Adrenal gland (tissue), 9 donors: ENCODE measurements at regions not wholly inside any gene's neighbourhood (a gene's known extent, or its start where the extent isn't known, plus 50 kb on each side); places are given as distances from the start of the nearest gene placed in this dataset.

Experiments
- DNase-seq, 7 donors: peaks; one replicate each; pipeline ENCODE4 v3.0.0-alpha.2; 2019 to 2020
- H3K27ac ChIP-seq, 5 donors: fragments of 200-600 bp; sonication (generic) in 4 of 5; 1 replicate in 3 of 5; 2 replicates in 2 of 5; pipeline versions ENCODE4 v1.5.1 to v1.8.0; 2016 to 2020; ENCODE audit warnings: mild to moderate bottlenecking in 1 of 5
- H3K27me3 ChIP-seq: fragments of 200-600 bp; 2 replicates; pipeline ENCODE4 v1.8.0; 2021
- H3K36me3 ChIP-seq, 2 donors: fragments of 200-600 bp; replicated peaks in 1 of 2; 1 replicate in 1 of 2; 2 replicates in 1 of 2; pipeline versions ENCODE4 v1.5.1 to v1.8.0; 2018 to 2022
- H3K4me1 ChIP-seq, 2 donors: fragments of 200-600 bp; replicated peaks in 1 of 2; 1 replicate in 1 of 2; 2 replicates in 1 of 2; pipeline versions ENCODE4 v1.5.1 to v1.8.0; 2018 to 2021
- H3K4me3 ChIP-seq, 4 donors: fragments of 200-600 bp; sonication (generic) in 3 of 4; one replicate each; pipeline ENCODE4 v1.5.1; 2016 to 2018
- H3K9me3 ChIP-seq, 3 donors: fragments of 200-600 bp; sonication (generic) in 1 of 3; replicated peaks in 1 of 3; 1 replicate in 2 of 3; 2 replicates in 1 of 3; pipeline versions ENCODE4 v1.5.1 to v1.8.0; 2016 to 2021
- POLR2A ChIP-seq, 2 donors: fragments of 450-650 bp; IDR thresholded peaks; one replicate each; pipeline ENCODE4 v1.6.1; 2017; ENCODE audit warnings: antibody characterized with exemption in 2 of 2, mild to moderate bottlenecking in 2 of 2, moderate library complexity in 1 of 2
- WGBS, 4 donors: extraction: QIAGEN DNeasy Blood & Tissue Kit in 2 of 4; methylation state at CpG; one replicate each; pipeline versions ENCODE4 v1.1.5 to v1.1.7; 2013 to 2017; 5-methylcytosine and 5-hydroxymethylcytosine counted together
- intact Hi-C, 2 donors: fragments of 100-400 bp; cut with DNase I; formaldehyde crosslinking; loops; one replicate each; pipeline versions ENCODE4 v1.14.1 to v1.15.0; 2022 to 2023
- TF ChIP-seq, protein P1 (sequence below), 6 experiments: fragments of 450-650 bp in 4 of 6; fragments of 200-600 bp in 2 of 6; sonication (generic) in 1 of 6; IDR thresholded peaks; 1 replicate in 5 of 6; 2 replicates in 1 of 6; pipeline versions ENCODE4 v1.5.1 to v1.8.0; 2016 to 2021; ENCODE audit warnings: antibody characterized with exemption in 6 of 6, mild to moderate bottlenecking in 2 of 6, moderate library complexity in 1 of 6
- donor health status: healthy with polysubstance abuse.
- donor health status: Bipolar disorder and iron deficiency.
- donor health status: DM: yes; HTN: yes; CAD: no.
- donor health status: DM: no; HTN: no; CAD: no.
- donor health status: DM: no; HTN: no; CAD: no.

DNA sequence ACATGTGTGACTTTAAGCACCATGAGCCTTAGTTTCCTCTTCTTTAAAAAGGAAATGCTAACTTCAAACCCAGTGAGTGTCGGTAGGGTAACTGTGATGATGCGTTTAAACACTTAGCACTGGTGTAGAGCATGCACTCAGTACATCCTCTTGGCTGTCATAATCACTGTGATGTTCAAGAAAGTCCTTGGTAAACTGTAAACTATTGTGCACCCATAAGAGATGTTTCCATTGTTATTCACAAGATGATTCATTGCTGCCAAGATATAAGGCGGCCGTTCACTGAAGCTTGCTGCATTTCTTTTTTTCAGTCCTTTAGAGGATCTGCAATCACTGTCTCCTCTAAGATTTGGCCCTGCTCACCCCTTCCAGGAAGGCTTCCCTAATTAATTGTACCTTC lies 61.8 kb upstream of the DAB1 start:
- Histone ChIP-seq H3K4me3 (no peak overlapping the region), H3K9me3 (no peaks in the 10 kb centered on the region), H3K27me3 (no peaks in the 10 kb centered on the region), H3K36me3 (no peaks in the 10 kb centered on the region), H3K4me1 (no peaks in the 10 kb centered on the region), H3K27ac (no peak overlapping the region)
- DNase-seq: no peak
- 43 to 53% (median 50%) methylated on average over 4 of the region's 4 CpGs for WGBS, 4 donors
- intact Hi-C loops: no loop called here
- TF ChIP-seq, protein P1, sequence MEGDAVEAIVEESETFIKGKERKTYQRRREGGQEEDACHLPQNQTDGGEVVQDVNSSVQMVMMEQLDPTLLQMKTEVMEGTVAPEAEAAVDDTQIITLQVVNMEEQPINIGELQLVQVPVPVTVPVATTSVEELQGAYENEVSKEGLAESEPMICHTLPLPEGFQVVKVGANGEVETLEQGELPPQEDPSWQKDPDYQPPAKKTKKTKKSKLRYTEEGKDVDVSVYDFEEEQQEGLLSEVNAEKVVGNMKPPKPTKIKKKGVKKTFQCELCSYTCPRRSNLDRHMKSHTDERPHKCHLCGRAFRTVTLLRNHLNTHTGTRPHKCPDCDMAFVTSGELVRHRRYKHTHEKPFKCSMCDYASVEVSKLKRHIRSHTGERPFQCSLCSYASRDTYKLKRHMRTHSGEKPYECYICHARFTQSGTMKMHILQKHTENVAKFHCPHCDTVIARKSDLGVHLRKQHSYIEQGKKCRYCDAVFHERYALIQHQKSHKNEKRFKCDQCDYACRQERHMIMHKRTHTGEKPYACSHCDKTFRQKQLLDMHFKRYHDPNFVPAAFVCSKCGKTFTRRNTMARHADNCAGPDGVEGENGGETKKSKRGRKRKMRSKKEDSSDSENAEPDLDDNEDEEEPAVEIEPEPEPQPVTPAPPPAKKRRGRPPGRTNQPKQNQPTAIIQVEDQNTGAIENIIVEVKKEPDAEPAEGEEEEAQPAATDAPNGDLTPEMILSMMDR (IDR thresholded peaks at IDR 0.05): no peak
- TF ChIP-seq POLR2A (IDR thresholded peaks at IDR 0.05): no peak

DNA sequence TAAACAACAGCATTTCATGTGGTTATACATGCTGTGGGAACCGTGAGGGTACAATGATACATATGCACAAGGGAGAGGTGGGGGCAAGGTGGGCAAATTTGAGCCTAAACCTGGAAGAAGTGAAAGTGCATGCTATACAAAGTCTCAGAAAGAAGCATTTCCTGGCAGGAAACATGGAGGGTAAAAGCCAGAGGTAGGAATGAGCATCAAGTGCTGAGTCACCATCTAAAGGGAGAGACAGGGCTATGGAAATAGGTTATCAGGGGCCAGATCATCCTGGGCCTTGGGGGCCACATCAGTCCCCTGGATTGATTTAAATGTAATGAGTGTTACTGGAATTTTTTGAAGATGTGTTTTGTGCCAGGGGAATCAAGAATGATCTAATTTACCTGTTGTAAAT lies 60.1 kb upstream of the DAB1 start:
- no peak overlapping the region for H3K27ac ChIP-seq
- intact Hi-C loops: no loop called here
- H3K36me3 ChIP-seq: no peaks in the 10 kb centered on the region
- H3K4me1 ChIP-seq: no peaks in the 10 kb centered on the region
- WGBS, 4 donors: 83 to 88% (median 84%) methylated on average over 1 of the region's 1 CpG
- no peaks in the 10 kb centered on the region for H3K27me3 ChIP-seq
- H3K9me3 ChIP-seq: no peaks in the 10 kb centered on the region
- DNase-seq: no peak
- no peak overlapping the region for H3K4me3 ChIP-seq
- TF ChIP-seq, protein P1 (IDR thresholded peaks at IDR 0.05): no peak
- TF ChIP-seq POLR2A (IDR thresholded peaks at IDR 0.05): no peak

DNA sequence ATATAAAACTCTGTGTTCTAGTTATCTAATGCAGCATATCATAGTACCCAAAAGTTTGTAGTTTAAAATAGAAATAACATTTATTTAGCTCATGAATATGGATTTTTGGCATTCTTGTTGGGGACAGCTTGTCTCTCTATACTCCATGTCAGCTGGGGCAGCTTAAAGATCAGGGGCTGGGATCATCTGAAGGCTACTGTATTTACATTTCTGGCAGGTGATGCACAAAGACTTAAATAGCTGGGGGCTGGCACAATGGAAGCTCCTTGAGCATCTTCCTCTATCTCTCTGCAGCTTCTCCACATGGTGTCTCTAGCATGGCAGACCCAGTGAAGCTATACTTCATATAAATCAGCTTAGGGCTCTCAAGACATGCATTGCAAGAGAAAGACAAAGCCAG lies 55.6 kb upstream of the DAB1 start:
- Histone ChIP-seq H3K4me1 (no peaks in the 10 kb centered on the region), H3K36me3 (no peaks in the 10 kb centered on the region), H3K4me3 (no peak overlapping the region), H3K27ac (no peak overlapping the region), H3K9me3 (no peaks in the 10 kb centered on the region), H3K27me3 (no peaks in the 10 kb centered on the region)
- intact Hi-C loops: no loop called here
- TF ChIP-seq POLR2A (IDR thresholded peaks at IDR 0.05): no peak
- TF ChIP-seq, protein P1 (IDR thresholded peaks at IDR 0.05): no peak
- no peak for DNase-seq

DNA sequence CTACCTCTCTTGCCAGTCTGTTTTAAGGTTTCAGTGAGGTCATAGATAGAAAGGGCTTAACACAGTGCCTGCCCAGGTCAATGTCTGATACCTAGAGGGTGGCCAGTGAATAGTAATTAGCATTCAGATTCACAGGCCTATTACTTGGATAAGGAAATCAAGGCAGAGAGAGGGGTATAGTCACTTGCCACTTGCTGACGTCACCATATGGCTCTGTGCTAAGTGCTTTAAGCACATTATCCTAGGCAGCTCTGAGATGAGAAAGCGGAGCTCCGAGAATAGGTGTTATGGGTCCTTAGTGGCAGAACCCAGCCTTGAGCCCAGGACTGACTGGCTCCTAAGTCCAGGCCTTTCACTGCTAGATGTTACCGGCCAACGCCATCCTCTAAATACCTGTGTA lies 51.5 kb upstream of the DAB1 start:
- DNase-seq: no peak
- Histone ChIP-seq H3K4me3 (no peak overlapping the region), H3K9me3 (no peaks in the 10 kb centered on the region), H3K27me3 (no peaks in the 10 kb centered on the region), H3K4me1 (no peaks in the 10 kb centered on the region), H3K36me3 (no peaks in the 10 kb centered on the region), H3K27ac (no peak overlapping the region)
- intact Hi-C loops: no loop called here
- no peak for TF ChIP-seq POLR2A (IDR thresholded peaks at IDR 0.05)
- TF ChIP-seq, protein P1 (IDR thresholded peaks at IDR 0.05): no peak
- 85 to 97% (median 91%) methylated on average over 4 to 5 of the region's 5 CpGs for WGBS, 4 donors
